ENCODE measurements at regions not wholly inside any gene's neighbourhood (a gene's known extent, or its start where the extent isn't known, plus 50 kb on each side); places are given as distances from the start of the nearest gene placed in this dataset.
"Not testable (repeated sequence)": the region's sequence is repeated elsewhere in the genome, so short reads cannot be mapped to it uniquely, and the experiment has no call there.

GRCh38 chr3:178336336-178336735 is 199.9 kb upstream of the KCNMB2 start:
- TF ChIP-seq CTCF (IDR thresholded peaks at IDR 0.05; ENCODE audit: extremely low read depth, missing control alignments) = no peak
- no peak for DNase-seq (ENCODE audit: low spot score)

DNA sequence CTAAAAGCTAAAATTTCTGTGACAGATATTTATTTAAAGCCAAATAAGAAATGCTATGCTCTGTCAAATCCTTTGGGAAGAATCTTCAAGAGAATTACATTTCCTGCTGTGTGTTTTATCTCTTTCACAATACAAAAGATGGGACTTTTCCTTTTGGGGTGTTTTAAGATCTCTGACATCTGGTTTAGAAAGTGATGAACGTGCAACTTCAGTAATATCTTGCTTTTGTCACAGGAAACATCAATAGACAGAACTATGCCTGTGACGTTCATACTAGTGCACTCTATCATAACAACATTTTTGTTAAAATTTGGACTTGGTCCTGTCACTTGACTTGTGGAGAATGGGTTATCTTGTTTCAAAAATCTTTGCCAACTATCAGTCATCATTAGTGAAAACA is 195.7 kb upstream of the KCNMB2 start:
- no peak for DNase-seq (ENCODE audit: low spot score)
- TF ChIP-seq CTCF (IDR thresholded peaks at IDR 0.05; ENCODE audit: extremely low read depth, missing control alignments) = no peak

DNA sequence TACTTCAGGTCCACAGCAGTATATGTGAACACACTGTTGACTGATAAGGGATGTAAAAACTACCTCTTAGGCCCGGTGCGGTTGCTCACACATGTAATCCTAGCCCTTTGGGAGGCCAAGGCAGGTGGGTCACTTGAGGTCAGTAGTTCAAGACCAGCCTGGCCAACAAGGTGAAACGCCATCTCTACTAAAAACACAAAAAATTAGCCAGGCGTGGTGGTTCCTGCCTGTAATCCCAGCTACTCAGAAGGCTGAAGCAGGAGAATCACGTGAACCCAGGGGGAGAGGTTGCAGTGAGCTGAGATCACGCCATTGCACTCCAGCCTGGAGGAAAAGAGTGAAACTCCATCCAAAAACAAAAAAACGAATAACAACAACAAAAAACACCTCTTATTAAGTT is 194.6 kb upstream of the KCNMB2 start:
- no peak for TF ChIP-seq CTCF (IDR thresholded peaks at IDR 0.05; ENCODE audit: extremely low read depth, missing control alignments)
- no peak for DNase-seq (ENCODE audit: low spot score)

- DNase-seq (ENCODE audit: low spot score) = no peak
- no peak for TF ChIP-seq CTCF (IDR thresholded peaks at IDR 0.05; ENCODE audit: extremely low read depth, missing control alignments)
Measured at GRCh38 chr3:178342111-178342510, 194.1 kb upstream of the KCNMB2 start.

- TF ChIP-seq CTCF (IDR thresholded peaks at IDR 0.05; ENCODE audit: extremely low read depth, missing control alignments) = no peak
- no peak for DNase-seq (ENCODE audit: low spot score)
Measured at GRCh38 chr3:178343433-178344038, 192.7 kb upstream of the KCNMB2 start.

- no peak for TF ChIP-seq CTCF (IDR thresholded peaks at IDR 0.05; ENCODE audit: extremely low read depth, missing control alignments)
- DNase-seq (ENCODE audit: low spot score) = no peak
Measured at GRCh38 chr3:178345944-178346343, 190.3 kb upstream of the KCNMB2 start.

DNA sequence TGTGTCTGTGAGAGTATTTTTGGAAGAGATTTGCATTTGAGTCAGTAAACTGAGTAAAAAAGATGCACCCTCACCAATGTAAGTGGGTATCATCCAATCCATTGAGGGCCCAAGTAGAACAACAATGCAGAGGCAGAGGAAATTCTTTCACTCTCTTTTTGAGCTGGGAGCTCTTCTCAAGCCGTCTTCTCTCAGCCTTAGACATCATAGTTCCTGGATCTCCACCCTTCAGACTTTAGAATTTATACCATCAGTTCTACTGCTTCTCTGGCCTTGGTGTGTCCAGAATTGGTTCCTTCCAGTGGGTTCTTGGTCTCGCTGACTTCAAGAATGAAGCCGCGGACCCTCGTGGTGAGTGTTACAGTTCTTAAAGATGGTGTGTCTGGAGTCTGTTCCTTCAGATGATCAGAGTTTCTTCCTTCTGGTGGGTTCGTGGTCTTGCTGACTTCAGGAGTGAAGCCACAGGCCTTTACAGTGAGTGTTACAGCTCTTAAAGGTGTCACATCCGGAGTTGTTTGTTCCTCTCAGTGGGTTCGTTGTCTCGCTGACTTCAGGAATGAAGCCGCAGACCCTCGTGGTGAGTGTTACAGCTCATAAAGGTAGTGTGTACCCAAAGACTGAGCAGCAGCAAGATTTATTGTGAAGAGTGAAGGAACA is 187.5 kb upstream of the KCNMB2 start:
- not testable (repeated sequence) for DNase-seq (ENCODE audit: low spot score)

DNA sequence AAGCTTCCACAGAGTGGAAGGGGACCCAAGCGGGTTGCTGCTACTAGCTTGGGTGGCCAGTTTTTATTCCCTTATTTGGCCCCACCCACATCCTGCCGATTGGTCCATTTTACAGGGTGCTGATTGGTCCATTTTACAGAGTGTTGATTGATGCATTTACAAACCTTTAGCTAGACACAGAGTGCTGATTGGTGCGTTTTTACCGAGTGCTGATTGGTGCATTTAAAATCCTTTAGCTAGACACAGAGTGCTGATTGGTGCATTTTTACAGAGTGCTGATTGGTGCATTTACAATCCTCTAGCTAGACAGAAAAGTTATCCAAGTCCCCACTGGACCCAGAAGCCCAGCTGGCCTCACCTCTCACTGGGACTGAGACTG is 187.0 kb upstream of the KCNMB2 start:
- DNase-seq (ENCODE audit: low spot score) = not testable (repeated sequence)
